Caco-2 (cell line): ENCODE measurements at regions not wholly inside any gene's neighbourhood (a gene's known extent, or its start where the extent isn't known, plus 50 kb on each side); places are given as distances from the start of the nearest gene placed in this dataset.

Experiments used
- BruUV-seq: library from RNA; stranded (reverse); fragments of 400-500 nt; replicated peaks from 2 replicates; lab custom pipeline; 2021; lab: Mats Ljungman, UMichigan
- CTCF ChIA-PET: fragments of 300-600 bp; sonication (Branson Sonifier 250); formaldehyde crosslinking; loops from one replicate; lab custom pipeline; 2022; ENCODE audit warnings: antibody characterized with exemption; lab: Charles Lee
- POLR2A ChIA-PET: fragments of 300-600 bp; sonication (Branson Sonifier 250); formaldehyde crosslinking; loops from one replicate; lab custom pipeline; 2022; ENCODE audit warnings: antibody characterized with exemption; lab: Charles Lee
- DNase-seq, 2 experiments: peaks; one replicate each; pipeline versions ENCODE4 v3.0.0 to v3.0.0-alpha.2; 2020 to 2022
- H3K27me3 ChIP-seq: replicated peaks from 2 replicates; pipeline ENCODE4 v1.6.0; 2011; ENCODE audit warnings: low read length; ENCODE audit not compliant: control insufficient read depth, insufficient read depth
- H3K36me3 ChIP-seq: 2 replicates; pipeline ENCODE4 v1.5.1; 2011; ENCODE audit warnings: low read length; ENCODE audit not compliant: control insufficient read depth, insufficient read depth
- H3K4me1 ChIP-seq: fragments of 250-450 bp; sonication (Bioruptor Pico); 2 replicates; pipeline ENCODE4 v1.5.1; 2020; ENCODE audit warnings: mild to moderate bottlenecking
- H3K4me3 ChIP-seq: 2 replicates; pipeline ENCODE4 v1.5.1; 2011; ENCODE audit warnings: low read depth, mild to moderate bottlenecking, control low read depth, low read length
- H3K9me3 ChIP-seq: fragments of 250-450 bp; sonication (Bioruptor Pico); 2 replicates; pipeline ENCODE4 v1.5.1; 2020; ENCODE audit warnings: mild to moderate bottlenecking, moderate library complexity
- H3K27ac Mint-ChIP-seq: one replicate; pipeline ENCODE4 v1.8.0; 2022; ENCODE audit warnings: mixed read lengths; ENCODE audit not compliant: unreplicated experiment
- H3K27me3 Mint-ChIP-seq: one replicate; pipeline ENCODE4 v1.8.0; 2022; ENCODE audit warnings: mixed read lengths; ENCODE audit not compliant: insufficient read depth, unreplicated experiment
- H3K36me3 Mint-ChIP-seq: one replicate; pipeline ENCODE4 v1.8.0; 2022; ENCODE audit warnings: mild to moderate bottlenecking, mixed read lengths; ENCODE audit not compliant: insufficient read depth, unreplicated experiment
- H3K4me1 Mint-ChIP-seq: one replicate; pipeline ENCODE4 v1.8.0; 2022; ENCODE audit warnings: low read depth, mixed read lengths; ENCODE audit not compliant: unreplicated experiment
- H3K4me3 Mint-ChIP-seq: one replicate; pipeline ENCODE4 v1.8.0; 2022; ENCODE audit warnings: mild to moderate bottlenecking, moderate library complexity, mixed read lengths; ENCODE audit not compliant: unreplicated experiment
- H3K9me3 Mint-ChIP-seq: one replicate; pipeline ENCODE4 v1.8.0; 2022; ENCODE audit warnings: mixed read lengths; ENCODE audit not compliant: unreplicated experiment
- CTCF ChIP-seq, 2 experiments: fragments of 200-600 bp in 1 of 2; IDR thresholded peaks; 1 replicate in 1 of 2; 2 replicates in 1 of 2; pipeline versions ENCODE4 v1.5.1 to v1.8.0; 2011 to 2022; ENCODE audit warnings: antibody characterized with exemption in 1 of 2, control low read depth in 1 of 2, inconsistent platforms in 1 of 2, low read depth in 1 of 2, low read length in 1 of 2, mild to moderate bottlenecking in 1 of 2, moderate library complexity in 1 of 2; ENCODE audit not compliant: insufficient read depth in 1 of 2, severe bottlenecking in 1 of 2, unreplicated experiment in 1 of 2
- intact Hi-C: fragments of 100-400 bp; cut with micrococcal nuclease; formaldehyde crosslinking; loops from one replicate; pipeline ENCODE4 v1.10.0; 2022; ENCODE audit not compliant: unreplicated experiment

- ChIA-PET CTCF (no interaction called here), POLR2A (no interaction called here)
- no peak for DNase-seq
- Histone ChIP-seq H3K9me3 (no peaks in the 10 kb centered on the region), H3K36me3 (no peaks in the 10 kb centered on the region), H3K4me3 (no peak overlapping the region), H3K27me3 (no peaks in the 10 kb centered on the region), H3K4me1 (no peaks in the 10 kb centered on the region)
- Mint-ChIP-seq H3K4me1 (no peaks in the 10 kb centered on the region), H3K36me3 (no peaks in the 10 kb centered on the region), H3K9me3 (no peaks in the 10 kb centered on the region), H3K27me3 (peaks cover 20% of the 10 kb centered on the region), H3K27ac (no peak overlapping the region), H3K4me3 (no peak overlapping the region)
- intact Hi-C loops = no loop called here
- no TSS peak for BruUV-seq
- no peak for TF ChIP-seq CTCF (IDR thresholded peaks at IDR 0.05; ENCODE audit: insufficient read depth in 1 of 2, low read depth in 1 of 2, low read length in 1 of 2, severe bottlenecking in 1 of 2, unreplicated experiment in 1 of 2)
Measured at GRCh38 chr7:50152486-50152885, 59.4 kb upstream of the ZPBP start.

GRCh38 chr7:50151661-50152060 lies 58.6 kb upstream of the ZPBP start:
- H3K36me3 ChIP-seq = no peaks in the 10 kb centered on the region
- no peaks in the 10 kb centered on the region for H3K4me1 ChIP-seq
- ChIA-PET POLR2A (no interaction called here), CTCF (no interaction called here)
- DNase-seq = no peak
- H3K4me1 Mint-ChIP-seq = no peaks in the 10 kb centered on the region
- no peaks in the 10 kb centered on the region for H3K27me3 ChIP-seq
- no peak overlapping the region for H3K4me3 Mint-ChIP-seq
- BruUV-seq = no TSS peak
- intact Hi-C loops = no loop called here
- TF ChIP-seq CTCF (IDR thresholded peaks at IDR 0.05; ENCODE audit: insufficient read depth in 1 of 2, low read depth in 1 of 2, low read length in 1 of 2, severe bottlenecking in 1 of 2, unreplicated experiment in 1 of 2) = no peak
- H3K9me3 ChIP-seq = no peaks in the 10 kb centered on the region
- H3K36me3 Mint-ChIP-seq = no peaks in the 10 kb centered on the region
- H3K27ac Mint-ChIP-seq = no peak overlapping the region
- H3K27me3 Mint-ChIP-seq = peaks cover 20% of the 10 kb centered on the region
- no peak overlapping the region for H3K4me3 ChIP-seq
- H3K9me3 Mint-ChIP-seq = no peaks in the 10 kb centered on the region

GRCh38 chr7:50151001-50151400 lies 58.0 kb upstream of the ZPBP start:
- no peaks in the 10 kb centered on the region for H3K4me1 Mint-ChIP-seq
- H3K27me3 Mint-ChIP-seq = peaks cover 17% of the 10 kb centered on the region
- no peaks in the 10 kb centered on the region for H3K9me3 Mint-ChIP-seq
- no peak overlapping the region for H3K4me3 ChIP-seq
- H3K9me3 ChIP-seq = no peaks in the 10 kb centered on the region
- H3K36me3 Mint-ChIP-seq = no peaks in the 10 kb centered on the region
- no peaks in the 10 kb centered on the region for H3K4me1 ChIP-seq
- no peak overlapping the region for H3K27ac Mint-ChIP-seq
- ChIA-PET POLR2A (no interaction called here), CTCF (no interaction called here)
- H3K27me3 ChIP-seq = no peaks in the 10 kb centered on the region
- no peak overlapping the region for H3K4me3 Mint-ChIP-seq
- no peak for TF ChIP-seq CTCF (IDR thresholded peaks at IDR 0.05; ENCODE audit: insufficient read depth in 1 of 2, low read depth in 1 of 2, low read length in 1 of 2, severe bottlenecking in 1 of 2, unreplicated experiment in 1 of 2)
- no peak for DNase-seq
- no TSS peak for BruUV-seq
- intact Hi-C loops = no loop called here
- H3K36me3 ChIP-seq = no peaks in the 10 kb centered on the region
